ENCODE measurements at regions not wholly inside any gene's neighbourhood (a gene's known extent, or its start where the extent isn't known, plus 50 kb on each side); places are given as distances from the start of the nearest gene placed in this dataset.

DNA sequence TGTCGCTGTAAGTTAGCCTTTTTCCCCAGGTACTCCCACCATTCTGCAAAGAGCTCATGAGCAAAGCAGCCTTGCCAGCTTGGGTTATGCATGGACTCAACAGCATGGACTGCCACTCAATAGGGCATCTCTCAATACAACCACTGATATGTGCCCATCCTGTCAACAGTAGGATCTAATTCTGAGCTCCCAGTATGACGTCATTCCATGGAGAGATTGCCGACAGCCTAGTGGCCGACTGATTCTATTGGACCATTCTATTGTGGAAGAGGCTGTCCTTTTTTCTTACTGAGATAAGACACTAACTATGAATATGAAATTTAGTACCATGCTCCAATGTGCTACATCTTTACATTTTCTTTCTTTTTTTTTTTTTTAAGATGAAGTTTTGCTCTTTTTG lies 2389.0 kb upstream of the AGA start:
- no peak for TF ChIP-seq POLR2A (IDR thresholded peaks at IDR 0.05)
- TF ChIP-seq, protein P1, sequence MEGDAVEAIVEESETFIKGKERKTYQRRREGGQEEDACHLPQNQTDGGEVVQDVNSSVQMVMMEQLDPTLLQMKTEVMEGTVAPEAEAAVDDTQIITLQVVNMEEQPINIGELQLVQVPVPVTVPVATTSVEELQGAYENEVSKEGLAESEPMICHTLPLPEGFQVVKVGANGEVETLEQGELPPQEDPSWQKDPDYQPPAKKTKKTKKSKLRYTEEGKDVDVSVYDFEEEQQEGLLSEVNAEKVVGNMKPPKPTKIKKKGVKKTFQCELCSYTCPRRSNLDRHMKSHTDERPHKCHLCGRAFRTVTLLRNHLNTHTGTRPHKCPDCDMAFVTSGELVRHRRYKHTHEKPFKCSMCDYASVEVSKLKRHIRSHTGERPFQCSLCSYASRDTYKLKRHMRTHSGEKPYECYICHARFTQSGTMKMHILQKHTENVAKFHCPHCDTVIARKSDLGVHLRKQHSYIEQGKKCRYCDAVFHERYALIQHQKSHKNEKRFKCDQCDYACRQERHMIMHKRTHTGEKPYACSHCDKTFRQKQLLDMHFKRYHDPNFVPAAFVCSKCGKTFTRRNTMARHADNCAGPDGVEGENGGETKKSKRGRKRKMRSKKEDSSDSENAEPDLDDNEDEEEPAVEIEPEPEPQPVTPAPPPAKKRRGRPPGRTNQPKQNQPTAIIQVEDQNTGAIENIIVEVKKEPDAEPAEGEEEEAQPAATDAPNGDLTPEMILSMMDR (IDR thresholded peaks at IDR 0.05), result no peak
- no peaks in the 10 kb centered on the region for H3K27me3 ChIP-seq
- no peak overlapping the region for H3K27ac ChIP-seq
- H3K4me3 ChIP-seq, result no peak overlapping the region
- no peak for DNase-seq
- 78 to 82% (median 79%) methylated on average over 4 of the region's 4 CpGs for WGBS, 4 donors
- peaks cover 0 to 8% (median 0%) of the 10 kb centered on the region in 12 donors for H3K9me3 ChIP-seq
- no peak for ATAC-seq
- H3K36me3 ChIP-seq, result no peaks in the 10 kb centered on the region
- H3K4me1 ChIP-seq, result no peaks in the 10 kb centered on the region
- intact Hi-C loops (cut with DNase I), result no loop called here

DNA sequence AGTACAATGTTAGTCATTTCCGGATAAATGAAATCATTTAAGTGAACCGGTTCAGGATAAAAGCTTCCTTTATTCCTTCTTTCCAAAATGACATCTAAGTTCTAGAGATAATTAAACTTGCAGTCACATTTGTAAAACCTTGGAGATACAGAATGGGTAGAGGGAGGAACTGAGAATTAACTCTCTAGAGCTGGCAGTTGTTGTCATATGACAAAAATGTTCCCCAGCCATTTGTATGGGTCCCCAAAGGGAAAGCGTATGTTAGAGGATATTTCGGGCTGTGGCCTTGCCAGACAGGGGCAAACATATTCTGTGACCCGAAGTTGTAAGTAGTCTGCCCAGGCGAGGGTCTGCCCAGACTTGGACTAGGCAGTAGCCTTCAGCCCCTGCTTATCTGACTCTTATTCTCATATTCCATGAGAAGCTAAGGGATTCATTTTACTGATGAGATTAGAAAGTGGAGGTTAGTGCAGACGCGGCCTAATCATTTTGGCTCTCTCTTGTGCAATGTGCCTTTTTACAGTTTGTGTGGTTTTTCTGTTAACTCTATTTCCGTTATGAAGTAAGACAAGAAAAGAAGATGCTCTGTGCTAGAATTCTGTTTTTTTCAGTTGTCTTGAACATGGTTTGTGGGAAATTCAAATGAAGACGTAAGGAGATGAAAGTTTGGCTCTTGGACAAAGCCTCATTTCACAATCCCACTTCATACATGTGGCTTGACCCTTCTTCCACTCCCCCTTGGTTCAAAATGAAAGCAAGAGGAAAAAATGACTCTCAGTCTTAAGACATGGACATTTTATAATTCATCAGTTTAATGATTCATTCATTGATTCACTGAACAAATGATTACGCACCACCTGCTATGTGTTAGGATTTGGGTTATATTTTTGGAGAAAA lies 2394.2 kb upstream of the AGA start:
- ATAC-seq (peak in 2 of 4 donors; percentile 26 to 37), DNase-seq (no peak)
- H3K4me1 ChIP-seq, result no peaks in the 10 kb centered on the region
- peak overlapping the region in 3 of 12 donors; percentile 14 to 58 (median 58) for H3K27ac ChIP-seq
- peaks cover 0 to 8% (median 0%) of the 10 kb centered on the region in 12 donors for H3K9me3 ChIP-seq
- intact Hi-C loops (cut with DNase I), result no loop called here
- WGBS, 4 donors, result 67 to 73% (median 71%) methylated on average over 11 of the region's 11 CpGs
- TF ChIP-seq, protein P1 (IDR thresholded peaks at IDR 0.05), result no peak
- TF ChIP-seq POLR2A (IDR thresholded peaks at IDR 0.05), result no peak
- H3K27me3 ChIP-seq, result no peaks in the 10 kb centered on the region
- peak overlapping the region in 3 of 12 donors; percentile 1 to 26 (median 4) for H3K4me3 ChIP-seq
- H3K36me3 ChIP-seq, result no peaks in the 10 kb centered on the region

DNA sequence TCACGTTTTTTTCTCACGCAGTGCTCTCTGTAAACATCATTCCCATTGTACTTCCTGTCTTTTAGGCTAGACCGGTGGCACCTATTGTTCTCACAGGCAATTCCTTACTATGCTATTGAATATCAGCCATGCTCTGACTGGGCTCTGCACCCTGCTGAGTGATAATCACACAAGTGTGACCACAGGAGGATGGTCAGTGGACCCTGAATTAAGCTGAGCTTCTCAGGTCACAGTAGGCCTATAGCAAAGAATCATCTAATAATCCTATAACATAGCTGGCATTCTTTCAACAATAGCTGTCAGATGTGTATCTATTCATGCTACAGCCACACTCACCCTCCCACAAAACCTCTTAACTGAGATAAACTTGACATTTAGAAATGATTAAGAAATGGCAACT lies 2399.8 kb upstream of the TENM3 start:
- Histone ChIP-seq H3K27me3 (no peaks in the 10 kb centered on the region), H3K36me3 (no peaks in the 10 kb centered on the region), H3K9me3 (peaks cover 0 to 2% (median 0%) of the 10 kb centered on the region in 12 donors), H3K4me3 (no peak overlapping the region), H3K27ac (no peak overlapping the region), H3K4me1 (no peaks in the 10 kb centered on the region)
- ATAC-seq (no peak), DNase-seq (no peak)
- TF ChIP-seq, protein P1 (IDR thresholded peaks at IDR 0.05), result no peak
- TF ChIP-seq POLR2A (IDR thresholded peaks at IDR 0.05), result no peak
- whole genome bisulfite sequencing, 4 donors, result 49 to 61% (median 53%) methylated on average over 3 of the region's 3 CpGs
- intact Hi-C loops (cut with DNase I), result no loop called here

DNA sequence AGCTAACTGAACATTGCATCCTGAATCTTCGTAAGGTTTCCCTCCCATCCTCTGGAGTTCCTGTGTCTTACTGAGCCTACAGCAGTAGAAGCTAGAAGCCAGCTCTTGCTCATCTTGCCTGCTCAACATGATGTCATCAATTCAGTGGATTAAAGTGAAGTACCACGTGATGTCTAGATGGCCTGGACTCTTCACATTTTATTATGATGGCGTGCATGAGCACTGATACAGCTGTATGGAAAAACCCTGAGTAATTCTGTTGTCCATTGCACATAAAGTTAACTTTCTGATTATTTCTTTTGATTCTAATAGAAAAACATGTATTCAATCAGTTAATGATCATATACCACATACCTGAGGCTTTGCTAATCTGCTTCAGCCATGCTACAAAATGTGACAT lies 2387.7 kb upstream of the TENM3 start:
- H3K9me3 ChIP-seq, result no peaks in the 10 kb centered on the region
- ATAC-seq (no peak), DNase-seq (no peak)
- H3K4me3 ChIP-seq, result no peak overlapping the region
- no peaks in the 10 kb centered on the region for H3K27me3 ChIP-seq
- no peak overlapping the region for H3K27ac ChIP-seq
- H3K36me3 ChIP-seq, result no peaks in the 10 kb centered on the region
- WGBS, 4 donors, result 73 to 84% (median 81%) methylated on average over 3 of the region's 3 CpGs
- intact Hi-C loops (cut with DNase I), result no loop called here
- TF ChIP-seq POLR2A (IDR thresholded peaks at IDR 0.05), result no peak
- TF ChIP-seq, protein P1 (IDR thresholded peaks at IDR 0.05), result no peak
- H3K4me1 ChIP-seq, result no peaks in the 10 kb centered on the region

Measured in heart left ventricle (tissue), 16 donors.